G401 (cell line): ENCODE measurements at regions not wholly inside any gene's neighbourhood (a gene's known extent, or its start where the extent isn't known, plus 50 kb on each side); places are given as distances from the start of the nearest gene placed in this dataset.
"Not testable (repeated sequence)": the region's sequence is repeated elsewhere in the genome, so short reads cannot be mapped to it uniquely, and the experiment has no call there.

Source experiments
- DNase-seq: peaks from one replicate; pipeline ENCODE4 v3.0.0-alpha.2; 2015; ENCODE audit warnings: low spot score
- in situ Hi-C: cut with HindIII; loops from 2 replicates; pipeline ENCODE4 v1.10.0; 2016; ENCODE audit warnings: low sequenced_read_pairs, mixed read lengths

- in situ Hi-C loops = no loop called here
- DNase-seq = no peak
These were observed 931.4 kb downstream of the IPMK start for GRCh38 chr10:57336341-57336740.

- no peak for DNase-seq
- in situ Hi-C loops = no loop called here
These were observed 933.2 kb downstream of the IPMK start for GRCh38 chr10:57334523-57334922.

- in situ Hi-C loops = no loop called here
- DNase-seq = no peak
These were observed 933.8 kb downstream of the IPMK start for GRCh38 chr10:57333880-57334279.

GRCh38 chr10:57321400-57321854, 946.3 kb downstream of the IPMK start:
- DNase-seq, in situ Hi-C loops: not testable (repeated sequence)

GRCh38 chr10:57320416-57320815, 947.3 kb downstream of the IPMK start:
- no peak for DNase-seq
- in situ Hi-C loops = no loop called here

- in situ Hi-C loops = no loop called here
- DNase-seq = no peak
These were observed 953.0 kb upstream of the ZWINT start for GRCh38 chr10:57314046-57314445.

- DNase-seq = no peak
- in situ Hi-C loops = no loop called here
These were observed 942.5 kb upstream of the ZWINT start for GRCh38 chr10:57303566-57303965.

GRCh38 chr10:57300718-57301117, 939.7 kb upstream of the ZWINT start:
- DNase-seq = no peak
- in situ Hi-C loops = no loop called here

- in situ Hi-C loops = no loop called here
- DNase-seq = no peak
These were observed 933.6 kb upstream of the ZWINT start for GRCh38 chr10:57294698-57295097.

- DNase-seq = no peak
These were observed 927.7 kb upstream of the ZWINT start for GRCh38 chr10:57288754-57289153.

GRCh38 chr10:57262892-57263291, 901.8 kb upstream of the ZWINT start:
- in situ Hi-C loops = no loop called here
- DNase-seq = no peak

More at GRCh38 chr10:57288754-57289153, 927.7 kb upstream of the ZWINT start:
- in situ Hi-C loops = no loop called here

- in situ Hi-C loops = no loop called here
- no peak for DNase-seq
These were observed 899.1 kb upstream of the ZWINT start for GRCh38 chr10:57260175-57260574.

GRCh38 chr10:57249615-57250281, 888.7 kb upstream of the ZWINT start:
- in situ Hi-C loops = no loop called here
- DNase-seq = no peak

- in situ Hi-C loops = no loop called here
- no peak for DNase-seq
These were observed 886.2 kb upstream of the ZWINT start for GRCh38 chr10:57247271-57247670.

GRCh38 chr10:57225920-57226319, 864.9 kb upstream of the ZWINT start:
- in situ Hi-C loops = no loop called here
- no peak for DNase-seq

- DNase-seq = no peak
- in situ Hi-C loops = no loop called here
These were observed 863.8 kb upstream of the ZWINT start for GRCh38 chr10:57224811-57225210.

GRCh38 chr10:57222603-57223002, 861.5 kb upstream of the ZWINT start:
- in situ Hi-C loops = no loop called here
- DNase-seq = no peak

- in situ Hi-C loops = no loop called here
- no peak for DNase-seq
These were observed 861.1 kb upstream of the ZWINT start for GRCh38 chr10:57222129-57222528.

- no peak for DNase-seq
- in situ Hi-C loops = no loop called here
These were observed 860.6 kb upstream of the ZWINT start for GRCh38 chr10:57221674-57222073.

- in situ Hi-C loops = no loop called here
- DNase-seq = no peak
These were observed 857.3 kb upstream of the ZWINT start for GRCh38 chr10:57218382-57218781.

GRCh38 chr10:57202356-57202755, 841.3 kb upstream of the ZWINT start:
- in situ Hi-C loops = no loop called here
- no peak for DNase-seq
